Stimulated activated CD8-positive, alpha-beta memory T cell treated with anti-CD3 and anti-CD28 coated beads, Interleukin-2, amount 100 ng/mL, for 48 hours (primary cell): ENCODE measurements at regions not wholly inside any gene's neighbourhood (a gene's known extent, or its start where the extent isn't known, plus 50 kb on each side); places are given as distances from the start of the nearest gene placed in this dataset.

ENCODE experiments used
- DNase-seq, 2 donors: peaks; one replicate each; pipeline ENCODE4 v3.0.0-alpha.2; 2020; ENCODE audit warnings: low read depth in 2 of 2

GRCh38 chr1:38719880-38720279 lies 139.7 kb downstream of the RRAGC start:
- DNase-seq: no peak

- no peak for DNase-seq
These were observed 141.5 kb downstream of the RRAGC start for GRCh38 chr1:38718031-38718430.

DNA sequence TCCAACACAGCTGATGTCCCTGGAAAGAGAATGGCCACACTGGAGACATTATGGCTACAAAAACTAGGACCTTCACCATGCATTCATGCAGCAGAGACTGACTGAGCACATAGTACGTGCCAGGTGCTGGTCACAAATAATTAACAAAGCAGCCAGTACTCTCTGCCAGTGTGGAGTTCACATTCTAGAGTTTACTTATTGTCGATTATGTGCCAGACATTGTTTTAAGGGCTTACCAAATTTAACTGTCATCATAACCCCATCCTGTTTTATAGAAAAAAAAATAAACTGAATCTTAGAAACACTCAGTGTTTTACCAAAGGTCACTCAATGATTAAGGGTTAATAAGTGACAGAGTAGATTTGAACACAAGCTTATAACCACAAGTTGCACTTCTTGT lies 143.3 kb downstream of the RRAGC start:
- no peak for DNase-seq

- no peak for DNase-seq
These were observed 144.2 kb downstream of the RRAGC start for GRCh38 chr1:38715415-38715814.

- DNase-seq: no peak
These were observed 147.5 kb downstream of the RRAGC start for GRCh38 chr1:38712046-38712445.

DNA sequence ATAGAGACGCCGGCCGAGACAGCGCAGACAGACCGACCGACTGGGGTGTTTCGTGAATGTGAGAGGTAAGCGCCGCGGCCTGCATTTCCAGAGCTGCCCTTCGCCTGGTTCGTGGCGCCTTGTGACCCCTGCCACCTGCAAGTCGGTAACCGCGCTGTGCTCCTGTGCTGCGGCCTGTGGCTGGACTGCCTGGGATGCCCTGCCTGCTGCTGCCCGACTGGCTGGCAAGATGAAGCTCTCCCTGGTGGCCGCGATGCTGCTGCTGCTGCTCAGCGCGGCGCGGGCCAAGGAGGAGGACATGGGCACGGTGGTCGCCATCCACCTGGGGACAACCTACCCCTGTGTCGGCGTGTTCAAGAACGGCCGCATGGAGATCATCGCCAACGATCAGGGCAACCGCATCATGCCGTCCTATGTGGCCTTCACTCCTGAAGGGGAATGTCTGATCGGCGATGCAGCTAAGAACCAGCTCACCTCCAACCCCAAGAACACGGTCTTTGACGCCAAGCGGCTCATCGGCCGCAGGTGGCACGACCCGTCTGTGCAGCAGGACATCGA lies 150.8 kb downstream of the RRAGC start:
- DNase-seq: no peak

GRCh38 chr1:38701088-38701487 lies 158.5 kb downstream of the RRAGC start:
- no peak for DNase-seq

GRCh38 chr1:38700077-38700470 lies 159.5 kb downstream of the RRAGC start:
- no peak for DNase-seq

GRCh38 chr1:38699330-38700076 lies 160.1 kb downstream of the RRAGC start:
- no peak for DNase-seq

DNA sequence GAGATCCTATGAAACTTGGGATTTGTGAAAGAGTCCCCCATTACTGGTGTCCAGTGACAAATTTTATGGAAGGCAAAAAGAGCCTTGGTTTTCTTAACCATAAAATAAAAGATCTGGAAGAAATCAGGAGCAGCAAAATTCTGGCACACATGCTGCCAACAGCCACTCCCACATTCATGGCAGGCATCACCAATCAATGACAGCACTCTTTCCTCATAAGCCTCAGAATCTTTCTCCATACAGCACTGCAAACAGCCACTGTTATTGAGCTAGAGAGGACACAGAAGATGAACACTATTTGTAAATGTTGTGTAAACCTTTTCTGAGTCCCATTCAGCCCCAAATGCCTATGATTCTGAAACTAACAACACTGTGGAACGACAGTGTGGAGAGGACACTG lies 162.2 kb downstream of the RRAGC start:
- no peak for DNase-seq

DNA sequence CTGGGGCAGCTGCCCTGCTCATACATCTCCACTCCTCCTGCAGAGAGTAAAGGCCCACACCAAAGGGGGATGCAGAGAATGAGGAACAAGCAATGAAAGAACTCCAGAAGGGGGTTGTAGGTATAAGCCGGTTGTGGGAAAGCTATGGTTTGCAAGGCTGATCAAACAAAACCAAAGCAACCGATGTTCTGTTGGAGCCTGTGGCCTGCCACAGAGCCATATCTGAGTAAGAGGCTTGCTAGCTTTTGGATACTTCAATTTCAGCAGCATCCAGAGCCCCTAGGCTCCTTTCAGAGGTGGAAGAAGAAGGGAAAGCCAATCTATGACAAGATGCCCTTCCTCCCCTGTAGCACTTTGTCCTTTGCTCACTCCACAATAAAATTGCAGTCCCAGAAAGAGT lies 163.2 kb downstream of the RRAGC start:
- DNase-seq: no peak

DNA sequence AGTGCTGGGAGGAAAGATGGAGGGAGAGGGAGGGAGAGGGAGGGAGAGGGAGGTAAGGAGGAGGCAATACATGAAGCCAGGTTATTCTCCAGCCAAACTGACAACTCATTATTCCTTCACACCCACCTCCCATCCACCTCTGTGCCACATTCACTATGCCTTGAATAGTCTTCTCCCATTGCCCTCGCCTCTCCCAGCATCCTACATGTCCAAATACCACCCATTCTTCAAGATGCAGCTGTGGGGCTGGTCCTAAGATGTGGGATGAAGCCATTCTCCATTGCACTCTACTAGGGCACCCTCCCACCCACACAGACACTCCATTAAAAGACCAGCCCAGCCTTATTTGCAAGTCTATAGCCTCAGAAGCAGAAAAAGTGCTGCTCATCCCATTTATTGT lies 165.8 kb downstream of the RRAGC start:
- DNase-seq: no peak

- no peak for DNase-seq
These were observed 166.5 kb downstream of the RRAGC start for GRCh38 chr1:38693031-38693430.

- DNase-seq: no peak
These were observed 168.7 kb downstream of the RRAGC start for GRCh38 chr1:38690790-38691449.

DNA sequence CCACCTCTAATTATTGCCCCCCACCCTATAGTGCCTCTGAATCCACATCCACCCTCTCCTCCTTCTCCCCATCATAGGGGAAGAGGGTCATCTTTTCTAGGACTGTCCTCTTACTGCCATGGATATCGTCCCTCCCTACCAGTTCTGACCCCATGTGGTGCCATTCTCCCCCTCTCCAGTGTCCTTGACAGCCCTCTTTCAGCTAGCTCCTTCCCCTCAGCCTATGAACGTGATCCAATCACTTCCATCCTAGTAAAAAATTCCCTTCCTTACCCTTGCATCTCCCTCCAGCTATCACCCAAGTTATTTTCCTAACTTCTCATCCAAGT lies 172.7 kb downstream of the RRAGC start:
- DNase-seq: no peak

- no peak for DNase-seq
These were observed 173.2 kb downstream of the RRAGC start for GRCh38 chr1:38686167-38686926.

GRCh38 chr1:38685388-38685787 lies 174.2 kb downstream of the RRAGC start:
- DNase-seq: no peak

DNA sequence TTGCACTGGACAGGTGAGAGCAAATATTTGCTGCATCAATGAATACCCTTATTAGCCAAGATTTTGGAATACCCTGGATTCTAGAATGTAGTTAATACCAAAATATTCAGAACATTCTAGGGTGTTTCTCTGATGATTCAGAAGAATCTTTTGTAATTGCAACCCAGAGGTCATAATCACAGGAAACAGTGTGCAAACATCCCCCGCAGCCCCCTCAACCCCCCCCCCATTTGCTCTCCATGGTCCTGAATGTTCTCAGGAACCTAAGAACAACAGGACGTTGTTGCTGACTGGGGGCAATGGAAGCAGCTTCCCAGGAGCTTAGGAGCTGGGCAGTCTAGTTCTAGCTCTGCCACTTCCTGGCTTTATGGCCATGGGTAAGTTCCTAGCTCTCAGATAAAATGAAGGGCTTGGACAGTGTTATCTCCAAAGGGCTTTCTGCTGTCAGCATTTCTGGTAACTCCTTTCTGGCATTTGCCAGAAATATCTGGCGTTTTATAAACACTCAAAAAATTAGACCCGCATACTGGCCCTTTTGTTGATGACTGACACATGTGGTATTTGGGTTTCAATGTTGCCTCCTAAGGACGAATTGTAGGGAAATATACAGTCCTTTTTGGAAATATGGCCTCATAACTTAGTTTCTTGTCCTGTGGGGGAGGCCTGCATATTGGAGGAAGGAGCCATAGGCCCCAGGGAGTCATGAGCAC lies 178.6 kb downstream of the RRAGC start:
- no peak for DNase-seq

GRCh38 chr1:38677756-38678155 lies 181.8 kb downstream of the RRAGC start:
- no peak for DNase-seq

- no peak for DNase-seq
These were observed 182.3 kb downstream of the RRAGC start for GRCh38 chr1:38677311-38677710.

DNA sequence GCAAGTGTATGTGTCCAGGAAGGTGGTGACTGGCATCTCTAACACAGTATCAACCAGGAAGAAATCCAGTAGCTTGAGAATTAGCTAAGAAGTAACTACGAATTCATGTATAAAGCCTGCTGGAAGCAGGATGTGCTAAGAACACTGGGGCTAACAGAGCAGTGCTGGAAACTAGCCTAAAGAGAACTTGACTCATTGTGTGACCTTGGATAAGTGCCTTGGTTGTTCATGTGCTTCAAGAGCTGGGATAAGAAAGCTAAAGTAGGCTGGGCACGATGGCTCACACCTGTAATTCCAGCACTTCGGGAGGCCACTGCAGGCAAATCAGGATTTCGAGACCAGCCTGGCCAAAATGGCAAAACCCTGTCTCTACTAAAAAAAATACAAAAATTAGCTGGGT lies 186.9 kb downstream of the RRAGC start:
- DNase-seq: no peak

- no peak for DNase-seq
These were observed 188.4 kb downstream of the RRAGC start for GRCh38 chr1:38671221-38671620.
